GM12864 (cell line): ENCODE measurements at regions not wholly inside any gene's neighbourhood (a gene's known extent, or its start where the extent isn't known, plus 50 kb on each side); places are given as distances from the start of the nearest gene placed in this dataset.

Source experiments
- DNase-seq: peaks from one replicate; pipeline ENCODE4 v3.0.0-alpha.2; 2011; ENCODE audit warnings: low read depth
- H3K4me3 ChIP-seq: 2 replicates; pipeline ENCODE4 v1.5.1; 2011; ENCODE audit warnings: mild to moderate bottlenecking, low read depth, low read length, control low read depth
- CTCF ChIP-seq: IDR thresholded peaks from 2 replicates; pipeline ENCODE4 v1.5.1; 2011; ENCODE audit warnings: low read depth, mild to moderate bottlenecking, moderate library complexity, low read length, control low read depth, inconsistent platforms; ENCODE audit errors: missing control alignments

GRCh38 chr4:126306152-126306869 lies 991.6 kb downstream of the FAT4 start:
- DNase-seq, result no peak

GRCh38 chr4:126318376-126318775 lies 1003.6 kb downstream of the FAT4 start:
- no peak for TF ChIP-seq CTCF
- DNase-seq, result no peak
- H3K4me3 ChIP-seq, result no peak overlapping the region

More at GRCh38 chr4:126306152-126306869, 991.6 kb downstream of the FAT4 start:
- no peak overlapping the region for H3K4me3 ChIP-seq
- TF ChIP-seq CTCF, result no peak

GRCh38 chr4:126328914-126329313 lies 1014.2 kb downstream of the FAT4 start:
- no peak for DNase-seq
- H3K4me3 ChIP-seq, result no peak overlapping the region
- no peak for TF ChIP-seq CTCF

GRCh38 chr4:126338548-126338947 lies 1023.8 kb downstream of the FAT4 start:
- no peak for DNase-seq
- TF ChIP-seq CTCF, result no peak
- no peak overlapping the region for H3K4me3 ChIP-seq

GRCh38 chr4:126341927-126342326 lies 1027.2 kb downstream of the FAT4 start:
- no peak overlapping the region for H3K4me3 ChIP-seq
- no peak for DNase-seq
- no peak for TF ChIP-seq CTCF

GRCh38 chr4:126344472-126344871 lies 1029.7 kb downstream of the FAT4 start:
- DNase-seq, result no peak
- no peak for TF ChIP-seq CTCF
- H3K4me3 ChIP-seq, result no peak overlapping the region

- no peak for DNase-seq
- no peak overlapping the region for H3K4me3 ChIP-seq
- no peak for TF ChIP-seq CTCF
Measured at GRCh38 chr4:126346654-126347053, 1031.9 kb downstream of the FAT4 start.
